ENCODE measurements at regions not wholly inside any gene's neighbourhood (a gene's known extent, or its start where the extent isn't known, plus 50 kb on each side); places are given as distances from the start of the nearest gene placed in this dataset.

- TF ChIP-seq POLR2A (IDR thresholded peaks at IDR 0.05): no peak
- TF ChIP-seq CTCF (IDR thresholded peaks at IDR 0.05): no peak
- no peak for TF ChIP-seq POLR2AphosphoS5 (IDR thresholded peaks at IDR 0.05; ENCODE audit: insufficient read depth in 1 of 2, low read depth in 1 of 2)
Observed at GRCh38 chr11:121769191-121769590, 316.4 kb upstream of the SORL1-AS1 start.

All from vagina (tissue), 2 donors.